ENCODE measurements at regions not wholly inside any gene's neighbourhood (a gene's known extent, or its start where the extent isn't known, plus 50 kb on each side); places are given as distances from the start of the nearest gene placed in this dataset.

DNA sequence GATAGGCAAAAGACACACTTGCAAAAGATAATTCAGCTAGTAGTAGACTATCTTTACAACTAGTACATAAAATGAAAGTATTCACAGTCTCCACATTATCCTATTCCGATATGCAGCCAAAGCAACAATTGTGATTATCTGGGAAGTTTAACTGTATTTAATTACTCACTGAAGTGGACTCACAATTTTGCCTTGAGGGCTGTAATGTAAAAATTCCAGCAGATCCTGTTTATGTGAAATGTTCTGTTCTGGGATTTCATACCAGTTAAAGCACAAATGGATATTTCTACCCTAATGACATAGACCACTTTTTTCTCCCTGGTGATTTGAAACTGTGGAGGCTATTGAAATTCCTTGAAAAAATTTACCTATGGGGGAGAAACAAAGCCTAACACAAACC lies 474.4 kb upstream of the EDIL3 start:
- TF ChIP-seq, protein P1, sequence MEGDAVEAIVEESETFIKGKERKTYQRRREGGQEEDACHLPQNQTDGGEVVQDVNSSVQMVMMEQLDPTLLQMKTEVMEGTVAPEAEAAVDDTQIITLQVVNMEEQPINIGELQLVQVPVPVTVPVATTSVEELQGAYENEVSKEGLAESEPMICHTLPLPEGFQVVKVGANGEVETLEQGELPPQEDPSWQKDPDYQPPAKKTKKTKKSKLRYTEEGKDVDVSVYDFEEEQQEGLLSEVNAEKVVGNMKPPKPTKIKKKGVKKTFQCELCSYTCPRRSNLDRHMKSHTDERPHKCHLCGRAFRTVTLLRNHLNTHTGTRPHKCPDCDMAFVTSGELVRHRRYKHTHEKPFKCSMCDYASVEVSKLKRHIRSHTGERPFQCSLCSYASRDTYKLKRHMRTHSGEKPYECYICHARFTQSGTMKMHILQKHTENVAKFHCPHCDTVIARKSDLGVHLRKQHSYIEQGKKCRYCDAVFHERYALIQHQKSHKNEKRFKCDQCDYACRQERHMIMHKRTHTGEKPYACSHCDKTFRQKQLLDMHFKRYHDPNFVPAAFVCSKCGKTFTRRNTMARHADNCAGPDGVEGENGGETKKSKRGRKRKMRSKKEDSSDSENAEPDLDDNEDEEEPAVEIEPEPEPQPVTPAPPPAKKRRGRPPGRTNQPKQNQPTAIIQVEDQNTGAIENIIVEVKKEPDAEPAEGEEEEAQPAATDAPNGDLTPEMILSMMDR (IDR thresholded peaks at IDR 0.05; ENCODE audit: low read depth, low read length) = no peak
- TF ChIP-seq POLR2A (IDR thresholded peaks at IDR 0.05; ENCODE audit: extremely low read depth, insufficient read length) = no peak
- TF ChIP-seq, protein P2, sequence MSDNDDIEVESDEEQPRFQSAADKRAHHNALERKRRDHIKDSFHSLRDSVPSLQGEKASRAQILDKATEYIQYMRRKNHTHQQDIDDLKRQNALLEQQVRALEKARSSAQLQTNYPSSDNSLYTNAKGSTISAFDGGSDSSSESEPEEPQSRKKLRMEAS (IDR thresholded peaks at IDR 0.05; ENCODE audit: low read depth, low read length) = no peak
